NCI-H526 (cell line): ENCODE measurements at regions not wholly inside any gene's neighbourhood (a gene's known extent, or its start where the extent isn't known, plus 50 kb on each side); places are given as distances from the start of the nearest gene placed in this dataset.

Experiments used
- DNase-seq, 2 experiments: peaks; one replicate each; lab custom pipeline; 2025; lab: John Stamatoyannopoulos, UW

- DNase-seq = no peak
These were observed 54.4 kb upstream of the IRF2 start for GRCh38 chr4:184528713-184529112.

GRCh38 chr4:184528051-184528450 lies 53.7 kb upstream of the IRF2 start:
- no peak for DNase-seq

GRCh38 chr4:184526228-184526627 lies 51.9 kb upstream of the IRF2 start:
- no peak for DNase-seq
